ENCODE measurements at regions not wholly inside any gene's neighbourhood (a gene's known extent, or its start where the extent isn't known, plus 50 kb on each side); places are given as distances from the start of the nearest gene placed in this dataset.
"Not testable (repeated sequence)": the region's sequence is repeated elsewhere in the genome, so short reads cannot be mapped to it uniquely, and the experiment has no call there.

- intact Hi-C loops (cut with DNase I; ENCODE audit: low total_unique reads), result no loop called here
- H3K9me3 ChIP-seq, result no peaks in the 10 kb centered on the region
- no peak overlapping the region for H3K27ac ChIP-seq
- no peak for DNase-seq
- no peak overlapping the region for H3K4me3 ChIP-seq
- H3K27me3 ChIP-seq, result no peaks in the 10 kb centered on the region
- no peaks in the 10 kb centered on the region for H3K36me3 ChIP-seq
- TF ChIP-seq CTCF (IDR thresholded peaks at IDR 0.05), result no peak
- TF ChIP-seq POLR2A (IDR thresholded peaks at IDR 0.05), result no peak
- H3K4me1 ChIP-seq, result no peaks in the 10 kb centered on the region
Observed at GRCh38 chr6:135686784-135687301, 164.7 kb upstream of the PDE7B start.

- DNase-seq; H3K4me1 ChIP-seq; intact Hi-C loops (cut with DNase I; ENCODE audit: low total_unique reads); H3K27ac ChIP-seq; H3K9me3 ChIP-seq; H3K36me3 ChIP-seq; H3K27me3 ChIP-seq; H3K4me3 ChIP-seq: not testable (repeated sequence)
Observed at GRCh38 chr6:135688476-135688875, 163.0 kb upstream of the PDE7B start.

- H3K27ac ChIP-seq, result no peak overlapping the region
- TF ChIP-seq CTCF (IDR thresholded peaks at IDR 0.05), result no peak
- no peak for TF ChIP-seq POLR2A (IDR thresholded peaks at IDR 0.05)
- no peak overlapping the region for H3K4me3 ChIP-seq
- no peak for DNase-seq
- H3K27me3 ChIP-seq, result peaks cover 0 to 4% of the 10 kb centered on the region in 2 donors
- no peaks in the 10 kb centered on the region for H3K9me3 ChIP-seq
- intact Hi-C loops (cut with DNase I; ENCODE audit: low total_unique reads), result no loop called here
- H3K36me3 ChIP-seq, result no peaks in the 10 kb centered on the region
- no peaks in the 10 kb centered on the region for H3K4me1 ChIP-seq
Observed at GRCh38 chr6:135692426-135692825, 159.1 kb upstream of the PDE7B start.

- intact Hi-C loops (cut with DNase I; ENCODE audit: low total_unique reads), result no loop called here
- Histone ChIP-seq H3K36me3 (no peaks in the 10 kb centered on the region), H3K9me3 (no peaks in the 10 kb centered on the region), H3K4me3 (no peak overlapping the region), H3K27me3 (peaks cover 0 to 4% of the 10 kb centered on the region in 2 donors), H3K27ac (no peak overlapping the region), H3K4me1 (no peaks in the 10 kb centered on the region)
- no peak for DNase-seq
- TF ChIP-seq CTCF (IDR thresholded peaks at IDR 0.05) (no peak), POLR2A (IDR thresholded peaks at IDR 0.05) (no peak)
Observed at GRCh38 chr6:135693811-135694370, 157.6 kb upstream of the PDE7B start.

- H3K4me3 ChIP-seq, result no peak overlapping the region
- TF ChIP-seq CTCF (IDR thresholded peaks at IDR 0.05), result no peak
- no peak for TF ChIP-seq POLR2A (IDR thresholded peaks at IDR 0.05)
- H3K27ac ChIP-seq, result no peak overlapping the region
- intact Hi-C loops (cut with DNase I; ENCODE audit: low total_unique reads), result no loop called here
- H3K9me3 ChIP-seq, result no peaks in the 10 kb centered on the region
- DNase-seq, result no peak
- H3K36me3 ChIP-seq, result no peaks in the 10 kb centered on the region
- H3K27me3 ChIP-seq, result peaks cover 0 to 4% of the 10 kb centered on the region in 2 donors
- H3K4me1 ChIP-seq, result no peaks in the 10 kb centered on the region
Observed at GRCh38 chr6:135699705-135700104, 151.8 kb upstream of the PDE7B start.

GRCh38 chr6:135701426-135701825, 150.1 kb upstream of the PDE7B start:
- no peaks in the 10 kb centered on the region for H3K9me3 ChIP-seq
- no peaks in the 10 kb centered on the region for H3K27me3 ChIP-seq
- DNase-seq, result no peak
- no peak overlapping the region for H3K27ac ChIP-seq
- intact Hi-C loops (cut with DNase I; ENCODE audit: low total_unique reads), result no loop called here
- no peak overlapping the region for H3K4me3 ChIP-seq
- no peak for TF ChIP-seq POLR2A (IDR thresholded peaks at IDR 0.05)
- H3K36me3 ChIP-seq, result no peaks in the 10 kb centered on the region
- H3K4me1 ChIP-seq, result no peaks in the 10 kb centered on the region
